ENCODE measurements at regions not wholly inside any gene's neighbourhood (a gene's known extent, or its start where the extent isn't known, plus 50 kb on each side); places are given as distances from the start of the nearest gene placed in this dataset.

GRCh38 chr14:34039428-34040047 is 88.7 kb upstream of the EGLN3 start:
- no peak for DNase-seq (ENCODE audit: low read depth)

GRCh38 chr14:34038358-34039057 is 87.6 kb upstream of the EGLN3 start:
- no peak for DNase-seq (ENCODE audit: low read depth)

GRCh38 chr14:34036319-34036766 is 85.5 kb upstream of the EGLN3 start:
- no peak for DNase-seq (ENCODE audit: low read depth)

DNA sequence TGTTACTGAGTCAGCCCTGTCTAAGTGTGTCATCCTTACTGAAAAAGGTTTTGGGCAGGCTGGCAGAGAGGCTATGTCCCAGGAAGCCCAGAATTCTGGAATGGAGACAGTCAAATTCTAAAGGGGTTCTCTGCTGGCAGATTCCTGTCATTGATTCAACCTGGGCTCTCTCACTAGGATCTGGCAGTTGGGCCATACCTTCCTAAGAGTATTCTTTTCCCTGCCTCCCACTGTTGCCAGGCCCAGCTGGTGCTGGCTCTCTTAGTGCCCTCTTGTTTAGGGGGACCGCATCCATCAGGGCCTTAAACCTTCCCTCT is 85.0 kb upstream of the EGLN3 start:
- DNase-seq (ENCODE audit: low read depth) = no peak

GRCh38 chr14:34035177-34035933 is 84.5 kb upstream of the EGLN3 start:
- DNase-seq (ENCODE audit: low read depth) = no peak

GRCh38 chr14:34034447-34035176 is 83.7 kb upstream of the EGLN3 start:
- no peak for DNase-seq (ENCODE audit: low read depth)

- DNase-seq (ENCODE audit: low read depth) = no peak
Measured at GRCh38 chr14:34032720-34033119, 81.8 kb upstream of the EGLN3 start.

DNA sequence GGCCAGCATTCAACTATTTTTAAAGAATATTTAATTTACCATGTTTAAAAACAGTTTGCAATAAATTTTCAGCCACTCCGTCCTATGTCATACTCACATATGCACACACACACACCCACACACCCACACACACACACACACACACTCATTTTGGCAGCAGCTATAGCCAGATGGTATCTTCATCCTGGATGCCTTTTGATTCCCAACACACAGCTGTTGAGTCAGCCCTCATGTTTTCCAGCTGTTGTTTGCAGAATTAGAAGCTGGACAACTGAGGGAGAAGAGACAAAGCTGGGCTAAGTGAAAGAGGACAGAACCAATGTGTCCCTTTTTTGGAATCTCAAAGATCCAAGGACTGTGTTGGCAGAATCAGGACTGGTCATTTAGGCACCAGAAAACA is 80.0 kb upstream of the EGLN3 start:
- DNase-seq (ENCODE audit: low read depth) = no peak

DNA sequence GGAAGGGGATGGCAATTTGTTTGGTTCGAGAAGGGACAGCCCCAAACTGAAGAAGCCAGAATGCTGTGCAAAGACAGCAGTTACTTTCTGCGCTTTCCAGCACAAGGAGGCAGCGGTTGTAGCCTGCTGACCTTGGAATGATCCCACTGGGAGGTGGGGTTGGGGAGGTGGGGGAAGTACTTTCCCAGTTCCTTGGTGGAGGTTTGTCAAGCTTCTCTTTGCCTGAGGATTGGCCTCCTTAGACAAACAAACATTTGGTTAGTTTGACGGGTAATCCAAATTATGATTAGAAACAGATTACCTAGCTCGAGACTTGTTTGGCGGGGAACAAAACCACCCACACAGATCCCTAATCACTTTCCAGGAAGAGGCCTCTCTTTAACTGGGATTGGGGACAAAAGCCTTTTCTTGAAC is 79.1 kb upstream of the EGLN3 start:
- DNase-seq (ENCODE audit: low read depth) = no peak

- DNase-seq (ENCODE audit: low read depth) = no peak
Measured at GRCh38 chr14:34027990-34028495, 77.2 kb upstream of the EGLN3 start.

DNA sequence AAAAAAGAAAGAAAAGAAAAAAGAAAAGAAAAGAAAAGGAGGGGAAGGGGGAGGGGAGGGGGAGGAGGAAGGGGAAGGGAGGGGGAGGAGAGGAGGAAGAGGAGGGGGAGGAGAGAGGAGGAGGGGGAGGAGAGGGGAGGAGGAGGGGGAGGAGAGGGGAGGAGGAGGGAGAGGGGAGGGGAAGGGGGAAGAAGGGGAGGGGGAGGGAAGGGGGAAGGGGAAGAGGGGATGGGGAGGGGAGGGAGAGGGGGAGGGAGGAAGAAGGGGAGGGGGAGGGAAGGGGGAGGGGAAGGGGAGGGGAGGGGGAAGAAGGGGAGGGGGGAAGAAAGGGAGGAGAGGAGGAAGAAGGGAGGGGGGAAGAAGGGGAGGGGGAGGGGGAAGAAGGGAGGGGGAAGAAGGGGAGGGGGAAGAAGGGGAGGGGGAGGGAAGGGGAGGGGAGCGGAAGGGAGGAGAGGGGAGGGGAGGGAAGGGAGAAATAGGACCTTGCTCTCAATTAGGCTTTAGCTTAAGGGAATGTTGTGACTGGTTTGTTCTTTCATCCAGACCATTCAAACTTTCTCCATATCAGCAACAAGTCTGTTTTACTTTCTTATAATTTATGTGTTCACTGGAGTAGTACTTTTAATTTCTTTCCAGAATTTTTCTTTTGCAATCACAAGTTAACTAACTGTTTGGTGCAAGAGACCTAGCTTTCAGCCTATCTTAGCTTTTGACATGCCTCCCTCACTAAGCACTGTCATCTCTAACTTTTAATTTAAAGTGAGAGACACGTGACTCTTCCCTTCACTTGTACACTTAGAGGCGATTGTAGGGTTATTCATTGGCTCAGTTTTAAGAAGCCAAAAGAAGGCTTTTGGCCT is 76.5 kb upstream of the EGLN3 start:
- DNase-seq (ENCODE audit: low read depth) = no peak

DNA sequence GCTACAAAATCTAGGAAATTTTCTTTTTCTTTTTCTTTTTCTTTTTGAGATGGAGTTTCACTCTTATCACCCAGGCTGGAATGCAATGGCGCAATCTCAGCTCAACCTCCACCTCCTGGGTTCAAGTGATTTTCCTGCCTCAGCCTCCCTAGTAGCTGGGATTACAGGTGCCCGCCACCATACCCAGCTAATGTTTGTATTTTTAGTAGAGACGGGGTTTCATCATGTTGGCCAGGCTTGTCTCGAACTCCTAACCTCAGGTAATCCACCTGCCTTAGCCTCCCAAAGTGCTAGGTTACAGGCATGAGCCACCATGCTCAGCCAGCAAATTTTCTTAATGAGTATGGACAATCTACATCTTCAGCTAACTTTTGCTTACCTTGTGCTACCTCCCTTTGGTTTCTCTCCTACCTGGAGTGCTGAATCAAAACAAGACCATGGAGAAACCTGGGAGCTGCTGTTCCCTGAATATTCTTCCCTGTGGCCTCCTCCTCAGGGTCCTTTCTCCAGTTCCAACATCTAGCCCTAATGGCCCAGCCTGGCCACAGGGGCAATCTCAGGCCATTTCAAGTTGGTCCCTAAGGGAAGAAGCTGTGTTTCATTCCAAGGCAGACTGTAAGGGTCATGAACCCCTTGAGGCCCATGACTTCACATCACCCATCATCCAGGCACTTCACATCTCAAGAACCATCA is 74.6 kb upstream of the EGLN3 start:
- DNase-seq (ENCODE audit: low read depth) = no peak

- DNase-seq (ENCODE audit: low read depth) = no peak
Measured at GRCh38 chr14:34024768-34025144, 73.9 kb upstream of the EGLN3 start.

DNA sequence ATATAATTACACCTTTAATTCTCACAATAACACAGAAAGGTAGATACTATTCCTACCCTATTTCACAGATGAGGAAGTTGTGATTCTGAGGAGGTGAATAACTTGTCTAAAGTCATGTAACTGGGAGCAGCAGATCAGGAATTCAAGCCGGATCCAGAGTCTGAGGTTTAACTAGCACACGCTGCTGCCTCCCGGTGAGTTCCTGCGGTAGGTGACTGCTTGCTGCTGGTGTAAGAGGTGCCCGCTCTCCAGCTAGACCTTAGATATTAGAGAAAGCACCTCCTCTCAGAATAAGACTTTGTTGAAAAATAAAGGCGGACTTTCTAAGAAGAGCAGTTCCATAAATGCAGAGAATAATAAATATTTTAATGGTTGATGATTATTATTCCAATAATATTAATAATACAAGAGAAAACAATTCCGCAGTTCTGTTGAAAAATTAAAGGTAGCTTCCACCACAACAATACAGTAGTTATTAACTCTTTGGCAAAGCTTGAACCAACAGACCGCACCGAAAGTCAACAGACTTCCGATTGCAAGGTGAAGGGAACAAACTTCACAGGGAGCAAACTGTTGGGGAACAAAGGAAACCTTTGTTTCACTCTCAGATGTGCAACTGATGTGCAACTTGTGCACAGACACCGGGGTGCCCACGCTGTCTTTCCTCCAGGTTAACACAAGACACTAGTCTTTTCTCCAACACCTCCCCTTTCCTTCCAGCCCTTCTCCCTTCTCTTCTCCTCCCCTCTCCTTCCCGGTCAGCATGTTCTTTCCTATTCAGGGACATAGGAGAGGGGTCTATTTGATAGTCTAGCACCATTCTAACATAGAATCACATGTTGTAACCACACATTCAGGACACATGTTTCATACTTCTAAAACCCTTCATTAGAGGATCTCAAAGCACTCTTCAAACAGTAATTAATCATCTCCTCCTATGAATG is 73.2 kb upstream of the EGLN3 start:
- no peak for DNase-seq (ENCODE audit: low read depth)

DNA sequence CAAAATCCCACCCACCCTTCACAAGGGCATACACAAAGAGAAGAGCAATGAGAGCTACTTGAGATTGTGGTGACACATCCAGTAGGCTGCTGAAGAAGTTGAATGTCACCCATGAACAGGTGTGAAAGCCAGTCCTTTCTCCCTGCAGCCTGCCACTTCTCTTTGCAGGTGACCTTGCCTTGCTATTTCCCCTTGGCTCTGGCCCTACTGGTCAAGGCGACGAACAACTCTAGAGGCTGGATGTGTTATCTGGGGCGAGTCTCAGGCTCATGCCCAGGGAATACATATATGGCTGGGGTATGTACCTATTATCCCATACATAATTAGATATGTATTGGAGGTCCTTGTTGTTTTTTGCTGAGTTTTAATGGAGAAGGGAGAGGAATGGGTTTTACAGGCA is 70.2 kb upstream of the EGLN3 start:
- no peak for DNase-seq (ENCODE audit: low read depth)

GRCh38 chr14:34020014-34020413 is 69.1 kb upstream of the EGLN3 start:
- no peak for DNase-seq (ENCODE audit: low read depth)

GRCh38 chr14:34018564-34019244 is 67.8 kb upstream of the EGLN3 start:
- no peak for DNase-seq (ENCODE audit: low read depth)

DNA sequence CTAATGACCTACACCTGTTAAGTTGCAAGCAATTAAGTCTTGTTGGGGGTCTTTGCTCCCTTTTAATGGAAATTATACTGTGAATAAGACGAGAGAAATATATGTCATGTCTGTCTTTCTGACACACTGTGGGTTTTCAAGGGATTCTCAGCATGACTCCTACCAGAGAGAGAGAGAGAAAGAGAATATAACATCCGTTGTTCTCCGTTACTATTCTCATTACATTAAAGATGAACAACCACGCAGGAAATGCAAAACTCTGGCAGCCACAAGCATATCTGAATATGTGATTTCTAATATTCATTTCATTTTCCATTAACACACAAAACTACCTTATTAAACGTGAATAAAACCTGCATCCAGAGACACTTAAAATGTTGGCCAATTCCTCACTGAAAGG is 67.3 kb upstream of the EGLN3 start:
- no peak for DNase-seq (ENCODE audit: low read depth)

DNA sequence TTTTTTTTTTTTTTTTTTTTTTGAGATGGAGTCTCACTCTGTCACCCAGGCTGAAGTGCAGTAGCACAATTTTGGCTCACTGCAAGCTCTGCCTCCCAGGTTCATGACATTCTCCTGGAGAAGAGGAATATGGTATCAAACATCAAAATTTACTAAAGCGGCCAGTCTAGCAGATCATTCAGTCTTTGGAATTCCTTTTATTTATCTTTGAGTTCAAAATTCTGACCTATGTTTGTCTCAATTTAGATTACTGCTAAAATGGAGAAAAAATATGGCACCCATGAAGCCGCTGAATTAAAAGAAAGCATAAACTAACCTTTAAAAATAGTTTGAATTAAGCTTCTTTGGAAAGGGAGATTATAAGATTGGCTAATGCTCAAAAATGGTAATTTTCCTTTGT is 64.5 kb upstream of the EGLN3 start:
- DNase-seq (ENCODE audit: low read depth) = no peak

Data from T-helper 22 cell (primary cell).